Loucy (cell line): ENCODE measurements at regions not wholly inside any gene's neighbourhood (a gene's known extent, or its start where the extent isn't known, plus 50 kb on each side); places are given as distances from the start of the nearest gene placed in this dataset.

Experiments used
- H2AFZ ChIP-seq: fragments of 200-600 bp; sonication (generic); 2 replicates; pipeline ENCODE4 v1.6.0; 2016; ENCODE audit warnings: antibody characterized with exemption, mild to moderate bottlenecking, low read length, moderate library complexity
- H3F3A ChIP-seq: fragments of 200-600 bp; 2 replicates; pipeline ENCODE4 v1.6.0; 2016; ENCODE audit warnings: antibody characterized with exemption, low read depth, mild to moderate bottlenecking
- H3K27me3 ChIP-seq: fragments of 200-600 bp; sonication (generic); 2 replicates; pipeline ENCODE4 v1.6.1; 2014; ENCODE audit warnings: low read length, mild to moderate bottlenecking; ENCODE audit not compliant: insufficient read depth, poor library complexity, severe bottlenecking
- H3K36me3 ChIP-seq: fragments of 200-600 bp; sonication (generic); 2 replicates; pipeline ENCODE4 v1.6.1; 2016; ENCODE audit warnings: low read length; ENCODE audit not compliant: insufficient read depth
- H3K4me1 ChIP-seq: fragments of 200-600 bp; sonication (generic); 2 replicates; pipeline ENCODE4 v1.5.1; 2014; ENCODE audit warnings: low read length, mild to moderate bottlenecking; ENCODE audit not compliant: insufficient read depth, poor library complexity, severe bottlenecking
- H3K4me2 ChIP-seq: fragments of 200-600 bp; sonication (generic); 2 replicates; pipeline ENCODE4 v1.6.0; 2014; ENCODE audit warnings: antibody characterized with exemption, low read length, low read depth, mild to moderate bottlenecking; ENCODE audit not compliant: poor library complexity, severe bottlenecking
- H3K4me3 ChIP-seq: fragments of 200-600 bp; sonication (generic); 2 replicates; pipeline ENCODE4 v1.5.1; 2014; ENCODE audit warnings: low read length, mild to moderate bottlenecking, mixed read lengths; ENCODE audit not compliant: poor library complexity, severe bottlenecking
- H3K79me2 ChIP-seq: fragments of 200-600 bp; sonication (generic); 2 replicates; pipeline ENCODE4 v1.6.1; 2014; ENCODE audit warnings: low read length; ENCODE audit not compliant: insufficient read depth
- H3K9ac ChIP-seq: fragments of 200-600 bp; sonication (generic); 2 replicates; pipeline ENCODE4 v1.6.0; 2014; ENCODE audit warnings: mild to moderate bottlenecking, low read depth, low read length, moderate library complexity; ENCODE audit not compliant: poor library complexity, severe bottlenecking
- H3K9me2 ChIP-seq: fragments of 200-600 bp; sonication (generic); replicated peaks from 2 replicates; pipeline ENCODE4 v1.6.1; 2016; ENCODE audit warnings: low read depth, low read length, mixed read lengths
- H3K9me3 ChIP-seq: fragments of 200-600 bp; sonication (generic); 2 replicates; pipeline ENCODE4 v1.6.1; 2014; ENCODE audit warnings: mild to moderate bottlenecking, antibody characterized with exemption, low read length, low read depth; ENCODE audit not compliant: insufficient read depth
- H4K20me1 ChIP-seq: fragments of 200-600 bp; sonication (generic); 2 replicates; pipeline ENCODE4 v1.6.0; 2014; ENCODE audit warnings: antibody characterized with exemption, low read length, mild to moderate bottlenecking; ENCODE audit not compliant: insufficient read depth, poor library complexity, severe bottlenecking
- EZH2phosphoT487 ChIP-seq: fragments of 200-600 bp; IDR thresholded peaks from 2 replicates; pipeline ENCODE4 v1.6.1; 2018; ENCODE audit warnings: antibody characterized with exemption, mild to moderate bottlenecking, moderate library complexity, borderline replicate concordance
- TF ChIP-seq, protein P1 (sequence below): fragments of 200-600 bp; sonication (generic); conservative IDR thresholded peaks from 2 replicates; pipeline ENCODE4 v1.5.1; 2014; ENCODE audit warnings: mild to moderate bottlenecking, antibody characterized with exemption, low read length

DNA sequence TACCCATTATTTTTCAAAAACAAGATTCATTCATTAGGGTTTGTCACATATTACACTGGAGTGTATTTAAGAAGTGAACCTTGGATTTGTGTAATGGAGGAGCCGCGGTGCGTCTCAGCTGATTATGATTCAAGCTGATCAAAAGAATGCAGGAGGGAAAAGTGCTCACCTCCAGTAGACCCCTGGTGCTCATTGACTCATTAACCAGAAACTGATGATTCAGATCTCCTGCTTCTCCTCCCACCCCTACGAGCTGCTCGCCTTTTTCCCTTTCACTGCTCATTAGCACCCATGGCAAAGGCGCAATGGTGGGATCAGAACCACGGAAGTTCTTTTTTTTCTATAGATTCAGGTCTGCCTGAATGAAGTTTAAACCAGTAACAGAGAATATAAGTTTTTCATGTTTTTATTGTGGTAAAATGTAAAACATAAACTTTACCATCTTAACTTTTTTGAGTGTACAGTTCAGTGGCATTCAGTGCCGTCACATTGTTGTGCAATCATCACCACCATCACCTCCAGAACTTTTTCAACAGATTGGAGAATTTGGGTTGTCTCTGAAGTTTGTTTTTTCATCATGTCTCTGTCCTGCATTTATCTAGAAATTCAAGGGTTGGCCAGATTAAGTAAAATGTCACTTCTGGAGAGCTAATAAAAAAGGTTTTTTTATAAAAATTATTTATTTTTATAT lies 101.6 kb downstream of the LINC00237 start:
- Histone ChIP-seq H3K9me3 (no peaks in the 10 kb centered on the region), H2AFZ (no peak overlapping the region), H3K9me2 (no peaks in the 10 kb centered on the region), H3K4me1 (no peaks in the 10 kb centered on the region), H3K9ac (no peak overlapping the region), H3K36me3 (no peaks in the 10 kb centered on the region), H3K79me2 (no peaks in the 10 kb centered on the region), H3K4me3 (no peak overlapping the region), H3K4me2 (no peak overlapping the region), H3K27me3 (no peaks in the 10 kb centered on the region), H3F3A (no peaks in the 10 kb centered on the region), H4K20me1 (no peaks in the 10 kb centered on the region)
- TF ChIP-seq, protein P1, sequence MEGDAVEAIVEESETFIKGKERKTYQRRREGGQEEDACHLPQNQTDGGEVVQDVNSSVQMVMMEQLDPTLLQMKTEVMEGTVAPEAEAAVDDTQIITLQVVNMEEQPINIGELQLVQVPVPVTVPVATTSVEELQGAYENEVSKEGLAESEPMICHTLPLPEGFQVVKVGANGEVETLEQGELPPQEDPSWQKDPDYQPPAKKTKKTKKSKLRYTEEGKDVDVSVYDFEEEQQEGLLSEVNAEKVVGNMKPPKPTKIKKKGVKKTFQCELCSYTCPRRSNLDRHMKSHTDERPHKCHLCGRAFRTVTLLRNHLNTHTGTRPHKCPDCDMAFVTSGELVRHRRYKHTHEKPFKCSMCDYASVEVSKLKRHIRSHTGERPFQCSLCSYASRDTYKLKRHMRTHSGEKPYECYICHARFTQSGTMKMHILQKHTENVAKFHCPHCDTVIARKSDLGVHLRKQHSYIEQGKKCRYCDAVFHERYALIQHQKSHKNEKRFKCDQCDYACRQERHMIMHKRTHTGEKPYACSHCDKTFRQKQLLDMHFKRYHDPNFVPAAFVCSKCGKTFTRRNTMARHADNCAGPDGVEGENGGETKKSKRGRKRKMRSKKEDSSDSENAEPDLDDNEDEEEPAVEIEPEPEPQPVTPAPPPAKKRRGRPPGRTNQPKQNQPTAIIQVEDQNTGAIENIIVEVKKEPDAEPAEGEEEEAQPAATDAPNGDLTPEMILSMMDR: no peak
- no peak for TF ChIP-seq EZH2phosphoT487

DNA sequence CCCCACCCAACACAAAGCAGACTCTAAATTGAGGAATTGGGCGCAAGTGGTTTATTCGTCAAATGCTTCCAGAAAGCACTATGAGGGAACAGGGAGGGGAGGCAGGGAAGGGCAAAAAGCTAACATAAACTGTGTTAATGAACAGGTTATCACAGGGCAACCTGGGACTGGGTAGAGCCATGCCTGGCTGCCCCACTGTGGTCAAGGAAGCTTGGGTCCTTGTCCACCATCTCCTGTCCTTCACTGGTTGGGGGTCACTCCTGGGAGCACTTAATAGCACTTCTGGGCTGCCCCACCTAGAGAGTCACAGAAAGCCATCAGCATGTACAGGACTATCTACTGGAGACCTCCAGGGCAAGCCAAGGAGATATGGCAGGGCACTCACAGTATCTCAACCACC lies 102.3 kb downstream of the LINC00237 start:
- Histone ChIP-seq H3K4me1 (no peaks in the 10 kb centered on the region), H3K9ac (no peak overlapping the region), H3K9me3 (no peaks in the 10 kb centered on the region), H2AFZ (no peak overlapping the region), H3K27me3 (no peaks in the 10 kb centered on the region), H3K79me2 (no peaks in the 10 kb centered on the region), H3K36me3 (no peaks in the 10 kb centered on the region), H3K4me3 (no peak overlapping the region), H3F3A (no peaks in the 10 kb centered on the region), H4K20me1 (no peaks in the 10 kb centered on the region), H3K9me2 (no peaks in the 10 kb centered on the region), H3K4me2 (no peak overlapping the region)
- TF ChIP-seq, protein P1: no peak
- TF ChIP-seq EZH2phosphoT487: no peak

DNA sequence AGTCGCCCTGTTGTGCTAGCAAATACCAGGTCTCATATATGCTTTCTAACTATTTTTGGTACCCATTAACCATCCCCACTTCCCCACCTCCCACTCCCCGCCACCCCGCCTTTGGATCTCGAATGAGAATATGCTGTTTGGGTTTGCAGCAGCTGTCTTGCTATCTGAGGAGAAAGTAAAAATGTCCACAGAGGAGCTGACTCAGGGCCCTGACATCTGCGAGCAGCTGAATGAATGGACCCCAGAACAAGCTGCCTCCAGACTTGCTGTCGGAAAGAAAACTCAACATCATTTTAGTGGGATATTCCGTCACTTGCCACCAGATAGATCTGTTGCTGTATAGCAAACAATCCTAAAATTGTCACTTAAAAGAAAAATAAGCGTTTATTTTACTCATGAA lies 103.7 kb downstream of the LINC00237 start:
- Histone ChIP-seq H3K79me2 (no peaks in the 10 kb centered on the region), H3K9ac (no peak overlapping the region)
- TF ChIP-seq, protein P1: no peak
- TF ChIP-seq EZH2phosphoT487: no peak

More for the DNA sequence above, 103.7 kb downstream of the LINC00237 start:
- Histone ChIP-seq H3K4me3 (no peak overlapping the region), H3F3A (no peaks in the 10 kb centered on the region), H2AFZ (no peak overlapping the region), H3K9me2 (no peaks in the 10 kb centered on the region), H3K4me2 (no peak overlapping the region), H3K27me3 (no peaks in the 10 kb centered on the region), H3K9me3 (no peaks in the 10 kb centered on the region), H3K4me1 (peaks cover 2% of the 10 kb centered on the region), H4K20me1 (no peaks in the 10 kb centered on the region), H3K36me3 (no peaks in the 10 kb centered on the region)
